Heart left ventricle (tissue), 16 donors: ENCODE measurements at regions not wholly inside any gene's neighbourhood (a gene's known extent, or its start where the extent isn't known, plus 50 kb on each side); places are given as distances from the start of the nearest gene placed in this dataset.

ENCODE experiments used
- ATAC-seq, 4 donors: fragments of 200-7000 bp; cut with Tn5 transposase; one replicate each; pipeline ENCODE4 v1.9.1; 2020 to 2022; ENCODE audit warnings: moderate library complexity in 4 of 4, mild to moderate bottlenecking in 3 of 4, moderate number of reproducible peaks in 1 of 4
- DNase-seq, 5 donors: peaks; one replicate each; pipeline ENCODE4 v3.0.0-alpha.2; 2020
- H3K27ac ChIP-seq, 12 donors: fragments of 200-600 bp; sonication (generic) in 4 of 12; one replicate each; pipeline versions ENCODE4 v1.5.0 to v1.8.0; 2016 to 2022; ENCODE audit warnings: mild to moderate bottlenecking in 2 of 12
- H3K27me3 ChIP-seq, 9 donors: fragments of 200-600 bp; sonication (generic) in 2 of 9; one replicate each; pipeline versions ENCODE4 v1.5.1 to v1.8.0; 2016 to 2022; ENCODE audit warnings: mild to moderate bottlenecking in 3 of 9
- H3K36me3 ChIP-seq, 9 donors: fragments of 200-600 bp; sonication (generic) in 2 of 9; one replicate each; pipeline versions ENCODE4 v1.5.0 to v1.8.0; 2018 to 2022; ENCODE audit warnings: mild to moderate bottlenecking in 2 of 9
- H3K4me1 ChIP-seq, 12 donors: fragments of 200-600 bp; sonication (generic) in 4 of 12; one replicate each; pipeline versions ENCODE4 v1.5.0 to v1.8.0; 2016 to 2022; ENCODE audit warnings: mild to moderate bottlenecking in 3 of 12
- H3K4me3 ChIP-seq, 12 donors: fragments of 200-600 bp; sonication (generic) in 4 of 12; one replicate each; pipeline versions ENCODE4 v1.5.0 to v1.8.0; 2017 to 2022; ENCODE audit warnings: mild to moderate bottlenecking in 9 of 12, moderate library complexity in 4 of 12
- H3K9me3 ChIP-seq, 12 donors: fragments of 200-600 bp; sonication (generic) in 4 of 12; one replicate each; pipeline versions ENCODE4 v1.5.0 to v1.8.0; 2016 to 2022; ENCODE audit warnings: mild to moderate bottlenecking in 1 of 12
- POLR2A ChIP-seq, 2 donors: fragments of 450-650 bp; IDR thresholded peaks; one replicate each; pipeline ENCODE4 v1.6.1; 2017; ENCODE audit warnings: antibody characterized with exemption in 2 of 2, mild to moderate bottlenecking in 2 of 2, moderate library complexity in 2 of 2
- WGBS, 4 donors: extraction: QIAGEN DNeasy Blood & Tissue Kit in 2 of 4; methylation state at CpG; one replicate each; pipeline versions ENCODE4 v1.1.5 to v1.1.7; 2013 to 2018; 5-methylcytosine and 5-hydroxymethylcytosine counted together
- intact Hi-C, 10 donors: fragments of 100-400 bp; cut with DNase I; formaldehyde crosslinking; loops; one replicate each; pipeline versions ENCODE4 v1.11.1 to v1.14.2; 2022
- TF ChIP-seq, protein P1 (sequence below), 12 donors: fragments of 200-600 bp; sonication (generic) in 4 of 12; IDR thresholded peaks; one replicate each; pipeline versions ENCODE4 v1.5.0 to v1.8.0; 2018 to 2022; ENCODE audit warnings: antibody characterized with exemption in 12 of 12, mild to moderate bottlenecking in 5 of 12
- donor health status: ischemic (EF 13 %, LVEDD 7.1; RV severe dilation, severe dysfunction).
- donor health status: healthy with polysubstance abuse.
- donor health status: DM: no; HTN: yes; CAD: no.
- donor health status: DM: no; HTN: no; CAD: no.
- donor health status: ischemic (EF 25% LVEDD 6.9; RV normal size, moderate dysfunction).
- donor health status: ischemic (EF 25% LVEDD 5.7; RV mildly dilated, moderate dysfunction).
- donor health status: healthy.
- donor health status: DM: yes; HTN: yes; CAD: no.
- donor health status: ischemic (EF 35%, LVEDD 5.7; RV mildly dilated, moderate dysfunction).
- donor health status: nonischemic (EF 11% LVEDD 7.7; RV severe dilation, severe dysfunction).
- donor health status: DM: yes; HTN: yes; CAD: no.
- donor health status: PGD.
- donor health status: ischemic (EF 29% LVEDD 5.4; RV normal size, mild dysfunction).
- donor health status: nonischemic (EF 23%, LVEDD 6.1; RV moderate dilation, normal function).

DNA sequence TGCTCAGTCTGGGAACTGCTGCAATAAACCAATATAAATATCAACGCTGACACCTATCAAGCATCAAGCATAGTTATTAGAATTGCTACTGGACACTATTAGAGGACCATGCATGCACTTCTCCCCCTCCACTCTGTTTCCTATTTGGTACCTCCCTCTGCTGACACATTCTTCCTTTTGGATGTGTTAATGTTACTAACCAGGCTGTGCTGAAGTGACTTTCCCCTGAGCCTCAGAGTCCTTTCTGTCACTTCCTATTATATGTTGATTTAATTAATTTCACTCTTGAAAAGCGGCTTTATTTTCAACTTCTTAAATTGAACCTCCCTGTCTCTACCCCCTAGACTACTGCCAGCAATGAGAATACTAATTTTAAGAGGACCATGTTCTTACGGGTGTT lies 379.1 kb downstream of the MCTP2 start:
- Histone ChIP-seq H3K4me3 (no peak overlapping the region), H3K9me3 (no peaks in the 10 kb centered on the region), H3K27me3 (no peaks in the 10 kb centered on the region), H3K27ac (no peak overlapping the region), H3K4me1 (peaks cover 0 to 20% (median 0%) of the 10 kb centered on the region in 12 donors), H3K36me3 (no peaks in the 10 kb centered on the region)
- no peak for TF ChIP-seq POLR2A (IDR thresholded peaks at IDR 0.05)
- TF ChIP-seq, protein P1, sequence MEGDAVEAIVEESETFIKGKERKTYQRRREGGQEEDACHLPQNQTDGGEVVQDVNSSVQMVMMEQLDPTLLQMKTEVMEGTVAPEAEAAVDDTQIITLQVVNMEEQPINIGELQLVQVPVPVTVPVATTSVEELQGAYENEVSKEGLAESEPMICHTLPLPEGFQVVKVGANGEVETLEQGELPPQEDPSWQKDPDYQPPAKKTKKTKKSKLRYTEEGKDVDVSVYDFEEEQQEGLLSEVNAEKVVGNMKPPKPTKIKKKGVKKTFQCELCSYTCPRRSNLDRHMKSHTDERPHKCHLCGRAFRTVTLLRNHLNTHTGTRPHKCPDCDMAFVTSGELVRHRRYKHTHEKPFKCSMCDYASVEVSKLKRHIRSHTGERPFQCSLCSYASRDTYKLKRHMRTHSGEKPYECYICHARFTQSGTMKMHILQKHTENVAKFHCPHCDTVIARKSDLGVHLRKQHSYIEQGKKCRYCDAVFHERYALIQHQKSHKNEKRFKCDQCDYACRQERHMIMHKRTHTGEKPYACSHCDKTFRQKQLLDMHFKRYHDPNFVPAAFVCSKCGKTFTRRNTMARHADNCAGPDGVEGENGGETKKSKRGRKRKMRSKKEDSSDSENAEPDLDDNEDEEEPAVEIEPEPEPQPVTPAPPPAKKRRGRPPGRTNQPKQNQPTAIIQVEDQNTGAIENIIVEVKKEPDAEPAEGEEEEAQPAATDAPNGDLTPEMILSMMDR (IDR thresholded peaks at IDR 0.05): no peak
- 37 to 49% (median 42%) methylated on average over 3 of the region's 3 CpGs for WGBS, 4 donors
- no peak for DNase-seq
- intact Hi-C loops: no loop called here
- no peak for ATAC-seq

DNA sequence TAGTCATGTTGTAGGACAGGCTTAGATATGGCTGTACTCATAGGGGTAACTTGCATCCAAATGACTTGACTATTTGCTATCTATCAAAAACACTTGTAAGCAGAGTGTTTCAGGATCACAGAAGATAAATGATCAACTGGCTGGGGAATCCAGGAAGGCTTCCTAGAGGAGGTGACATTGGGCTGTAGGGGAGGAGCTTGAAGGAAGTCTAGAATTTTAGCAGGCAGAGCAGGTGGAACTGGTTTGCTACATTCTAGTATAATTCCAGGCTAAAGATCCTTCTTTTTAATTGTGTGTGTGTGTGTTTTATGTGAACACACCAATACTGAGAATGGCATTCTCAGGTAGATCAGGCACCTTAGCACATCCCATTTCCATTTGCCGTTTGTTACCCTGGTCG lies 380.3 kb downstream of the MCTP2 start:
- no peak for ATAC-seq
- intact Hi-C loops: no loop called here
- 99 to 100% (median 100%) methylated on average over 1 to 2 of the region's 2 CpGs for WGBS, 4 donors

DNA sequence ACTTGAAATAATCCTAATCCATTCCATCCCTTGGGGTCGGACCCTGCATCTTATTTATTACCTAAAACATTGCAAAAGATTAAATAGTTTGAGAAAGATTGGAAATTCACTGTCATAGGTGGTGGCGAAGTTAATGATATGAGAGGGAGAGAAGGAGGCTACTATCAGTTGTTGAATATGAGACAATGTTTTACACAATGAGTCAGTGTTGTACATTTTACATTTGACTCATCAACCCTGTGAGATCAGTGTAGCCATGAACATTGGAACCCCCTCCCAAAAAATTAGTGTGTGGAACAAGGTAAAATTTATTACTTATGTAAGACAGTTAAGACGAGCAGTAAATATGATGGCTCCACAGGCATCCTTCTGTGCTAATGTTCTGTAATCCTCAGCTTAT lies 384.3 kb downstream of the MCTP2 start:
- Histone ChIP-seq H3K27ac (no peak overlapping the region), H3K27me3 (no peaks in the 10 kb centered on the region), H3K36me3 (no peaks in the 10 kb centered on the region), H3K4me1 (no peaks in the 10 kb centered on the region), H3K4me3 (no peak overlapping the region), H3K9me3 (peaks cover 0 to 5% (median 0%) of the 10 kb centered on the region in 12 donors)
- no peak for ATAC-seq
- DNase-seq: no peak
- WGBS, 4 donors: 91 to 98% (median 95%) methylated on average over 3 of the region's 3 CpGs
- intact Hi-C loops: no loop called here
- no peak for TF ChIP-seq POLR2A (IDR thresholded peaks at IDR 0.05)
- TF ChIP-seq, protein P1 (IDR thresholded peaks at IDR 0.05): no peak

More for the DNA sequence above, 380.3 kb downstream of the MCTP2 start:
- no peaks in the 10 kb centered on the region for H3K36me3 ChIP-seq
- H3K4me3 ChIP-seq: no peak overlapping the region
- H3K27me3 ChIP-seq: no peaks in the 10 kb centered on the region
- TF ChIP-seq POLR2A (IDR thresholded peaks at IDR 0.05): no peak
- TF ChIP-seq, protein P1 (IDR thresholded peaks at IDR 0.05): no peak
- H3K9me3 ChIP-seq: peaks cover 0 to 4% (median 0%) of the 10 kb centered on the region in 12 donors
- peaks cover 0 to 19% (median 0%) of the 10 kb centered on the region in 12 donors for H3K4me1 ChIP-seq
- H3K27ac ChIP-seq: no peak overlapping the region
- DNase-seq: no peak

DNA sequence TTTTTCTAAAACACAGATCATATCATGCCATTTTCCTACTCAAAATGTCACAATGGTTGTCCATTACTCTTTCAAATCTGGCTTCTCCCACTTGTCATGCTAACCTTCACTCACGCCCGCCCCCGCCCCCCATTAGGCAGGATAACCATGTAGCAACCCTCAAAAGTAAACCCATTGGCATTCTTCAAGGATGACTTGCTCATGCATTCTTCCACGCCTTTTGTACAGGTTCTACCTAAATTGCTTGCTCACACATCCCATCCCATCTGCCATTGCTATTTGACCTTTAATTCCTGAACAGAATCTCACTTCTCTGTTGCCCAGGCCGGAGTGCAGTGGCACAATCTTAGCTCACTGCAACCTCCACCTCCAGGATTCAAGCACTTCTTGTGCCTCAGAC lies 389.3 kb downstream of the MCTP2 start:
- intact Hi-C loops: loop anchor here in 1 of 10 donors (10.0 kb wide), 1 partner anchor 56 kb away; no protein-coding TSS in a partner anchor

More for the DNA sequence above, 389.3 kb downstream of the MCTP2 start:
- Histone ChIP-seq H3K9me3 (peaks cover 0 to 5% (median 0%) of the 10 kb centered on the region in 12 donors), H3K36me3 (no peaks in the 10 kb centered on the region), H3K4me3 (no peak overlapping the region), H3K4me1 (no peaks in the 10 kb centered on the region), H3K27ac (no peak overlapping the region), H3K27me3 (no peaks in the 10 kb centered on the region)
- WGBS, 4 donors: 90 to 97% (median 93%) methylated on average over 5 of the region's 5 CpGs
- ATAC-seq (no peak), DNase-seq (no peak)
- TF ChIP-seq POLR2A (IDR thresholded peaks at IDR 0.05): no peak
- TF ChIP-seq, protein P1 (IDR thresholded peaks at IDR 0.05): no peak
